Cardiac muscle cell (in vitro differentiated cells and primary cell): ENCODE measurements at regions not wholly inside any gene's neighbourhood (a gene's known extent, or its start where the extent isn't known, plus 50 kb on each side); places are given as distances from the start of the nearest gene placed in this dataset.

ENCODE experiments used
- DNase-seq, 2 donors: peaks; one replicate each; pipeline versions ENCODE4 v3.0.0 to v3.0.0-alpha.2; 2010 to 2017; ENCODE audit warnings: low read depth in 1 of 2, low spot score in 1 of 2
- H3K27ac ChIP-seq: fragments of 200-600 bp; sonication (generic); 2 replicates; pipeline ENCODE4 v1.5.1; 2016
- H3K27me3 ChIP-seq: fragments of 200-600 bp; sonication (generic); 2 replicates; pipeline ENCODE4 v1.6.0; 2016; ENCODE audit warnings: control low read depth
- H3K36me3 ChIP-seq: fragments of 200-600 bp; sonication (generic); 2 replicates; pipeline ENCODE4 v1.5.1; 2016; ENCODE audit warnings: control low read depth
- H3K4me1 ChIP-seq: fragments of 200-600 bp; sonication (generic); 2 replicates; pipeline ENCODE4 v1.8.1; 2017; ENCODE audit warnings: low read depth, mild to moderate bottlenecking, mixed run types
- H3K4me3 ChIP-seq: fragments of 200-600 bp; sonication (generic); 2 replicates; pipeline ENCODE4 v1.5.1; 2016; ENCODE audit warnings: mild to moderate bottlenecking
- H3K9me3 ChIP-seq: fragments of 200-600 bp; sonication (generic); 2 replicates; pipeline ENCODE4 v1.5.1; 2017; ENCODE audit warnings: low read depth, mild to moderate bottlenecking, control low read depth
- CTCF ChIP-seq: IDR thresholded peaks from 2 replicates; pipeline ENCODE4 v1.5.1; 2012; ENCODE audit warnings: low read depth, mild to moderate bottlenecking, low read length

GRCh38 chr5:162769019-162769418, 668.4 kb upstream of the CCNG1 start:
- Histone ChIP-seq H3K27ac (no peak overlapping the region), H3K4me3 (no peak overlapping the region), H3K9me3 (no peaks in the 10 kb centered on the region), H3K4me1 (no peaks in the 10 kb centered on the region), H3K36me3 (no peaks in the 10 kb centered on the region), H3K27me3 (no peaks in the 10 kb centered on the region)
- peak in 1 of 2 donors; percentile 21 for DNase-seq
- no peak for TF ChIP-seq CTCF

- Histone ChIP-seq H3K27me3 (no peaks in the 10 kb centered on the region), H3K9me3 (no peaks in the 10 kb centered on the region), H3K36me3 (no peaks in the 10 kb centered on the region), H3K4me1 (no peaks in the 10 kb centered on the region), H3K27ac (no peak overlapping the region), H3K4me3 (no peak overlapping the region)
- TF ChIP-seq CTCF = no peak
- DNase-seq = no peak
Observed at GRCh38 chr5:162785673-162786072, 651.7 kb upstream of the CCNG1 start.

- TF ChIP-seq CTCF = no peak
- H3K4me1 ChIP-seq = no peaks in the 10 kb centered on the region
- DNase-seq = no peak
Observed at GRCh38 chr5:162786234-162786633, 651.2 kb upstream of the CCNG1 start.

GRCh38 chr5:162796507-162796906, 640.9 kb upstream of the CCNG1 start:
- H3K9me3 ChIP-seq = no peaks in the 10 kb centered on the region

More at GRCh38 chr5:162786234-162786633, 651.2 kb upstream of the CCNG1 start:
- no peak overlapping the region for H3K27ac ChIP-seq
- H3K4me3 ChIP-seq = no peak overlapping the region
- H3K9me3 ChIP-seq = no peaks in the 10 kb centered on the region
- H3K36me3 ChIP-seq = no peaks in the 10 kb centered on the region
- no peaks in the 10 kb centered on the region for H3K27me3 ChIP-seq

GRCh38 chr5:162800301-162800700, 637.1 kb upstream of the CCNG1 start:
- Histone ChIP-seq H3K27me3 (no peaks in the 10 kb centered on the region), H3K4me1 (peaks cover 5% of the 10 kb centered on the region), H3K4me3 (no peak overlapping the region), H3K9me3 (no peaks in the 10 kb centered on the region), H3K36me3 (no peaks in the 10 kb centered on the region), H3K27ac (no peak overlapping the region)
- DNase-seq = no peak
- no peak for TF ChIP-seq CTCF

More at GRCh38 chr5:162796507-162796906, 640.9 kb upstream of the CCNG1 start:
- Histone ChIP-seq H3K27me3 (no peaks in the 10 kb centered on the region), H3K27ac (no peak overlapping the region), H3K4me3 (no peak overlapping the region), H3K4me1 (no peaks in the 10 kb centered on the region), H3K36me3 (no peaks in the 10 kb centered on the region)
- DNase-seq = no peak
- no peak for TF ChIP-seq CTCF

GRCh38 chr5:162801235-162801634, 636.2 kb upstream of the CCNG1 start:
- peak in 1 of 2 donors; percentile 0 for DNase-seq
- Histone ChIP-seq H3K4me1 (peaks cover 7% of the 10 kb centered on the region), H3K27ac (no peak overlapping the region), H3K36me3 (no peaks in the 10 kb centered on the region), H3K27me3 (no peaks in the 10 kb centered on the region), H3K9me3 (no peaks in the 10 kb centered on the region), H3K4me3 (no peak overlapping the region)
- no peak for TF ChIP-seq CTCF
